OCI-LY1 (cell line): ENCODE measurements at regions not wholly inside any gene's neighbourhood (a gene's known extent, or its start where the extent isn't known, plus 50 kb on each side); places are given as distances from the start of the nearest gene placed in this dataset.

ENCODE experiments used
- CTCF ChIP-seq: fragments of 200-600 bp; sonication (generic), shearing (Covaris generic); IDR thresholded peaks from 2 replicates; pipeline ENCODE4 v1.5.1; 2017; ENCODE audit warnings: mild to moderate bottlenecking, antibody characterized with exemption, low read length, moderate library complexity, mixed read lengths
- EZH2 ChIP-seq: fragments of 200-600 bp; sonication (generic), shearing (Covaris generic); IDR thresholded peaks from 2 replicates; pipeline ENCODE4 v1.8.0; 2017; ENCODE audit warnings: borderline replicate concordance, mixed run types, mild to moderate bottlenecking, antibody characterized with exemption, low read length, moderate library complexity, mixed read lengths

GRCh38 chr12:88903333-88903732 lies 323.1 kb upstream of the KITLG start:
- TF ChIP-seq EZH2 (no peak), CTCF (no peak)
